ENCODE measurements at regions not wholly inside any gene's neighbourhood (a gene's known extent, or its start where the extent isn't known, plus 50 kb on each side); places are given as distances from the start of the nearest gene placed in this dataset.

DNA sequence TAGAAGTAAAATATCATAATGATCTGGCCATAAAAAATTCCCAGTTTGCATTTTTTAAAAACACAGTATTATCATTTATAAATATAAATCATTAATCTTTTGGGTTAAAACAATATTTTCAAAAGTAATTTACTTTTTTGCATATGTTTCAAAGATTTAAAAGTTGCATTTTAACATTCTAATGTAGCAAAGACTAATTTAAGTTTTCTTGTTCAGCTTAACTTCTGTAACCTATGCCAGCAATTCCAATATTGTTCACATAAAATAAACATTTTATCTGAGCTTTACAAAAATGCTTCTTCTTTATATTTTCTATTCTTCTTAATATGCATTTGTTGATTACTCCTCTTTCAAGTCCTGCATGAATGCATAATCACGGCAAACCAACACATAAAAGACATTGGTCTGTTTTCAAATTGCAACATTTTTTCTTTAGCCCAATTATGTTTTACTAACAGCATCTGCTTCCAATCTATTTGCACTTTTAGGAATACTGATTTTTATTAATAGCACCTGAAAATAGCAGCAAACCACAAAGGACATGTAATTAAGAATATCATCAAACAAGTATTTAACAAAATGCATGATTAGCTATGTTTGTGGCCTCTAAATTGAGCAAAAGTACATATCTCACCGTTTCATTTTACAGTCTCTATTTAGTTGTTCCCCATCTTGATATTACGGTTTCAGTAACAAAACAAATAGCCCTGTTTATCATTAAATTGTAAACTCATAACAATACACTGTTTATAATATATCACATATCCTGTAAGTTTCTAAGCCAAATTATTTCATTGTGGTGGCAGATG lies 286.9 kb upstream of the NFE2L3 start:
- no peak for DNase-seq

GRCh38 chr7:25868509-25868908 lies 283.5 kb upstream of the NFE2L3 start:
- no peak for DNase-seq

- DNase-seq, result no peak
These were observed 281.4 kb upstream of the NFE2L3 start for GRCh38 chr7:25870574-25870973.

- no peak for DNase-seq
These were observed 275.9 kb upstream of the NFE2L3 start for GRCh38 chr7:25876092-25876491.

- DNase-seq, result no peak
These were observed 273.9 kb upstream of the NFE2L3 start for GRCh38 chr7:25877802-25878789.

GRCh38 chr7:25879799-25880198 lies 272.2 kb upstream of the NFE2L3 start:
- DNase-seq, result no peak

- no peak for DNase-seq
These were observed 270.5 kb upstream of the NFE2L3 start for GRCh38 chr7:25881317-25882037.

DNA sequence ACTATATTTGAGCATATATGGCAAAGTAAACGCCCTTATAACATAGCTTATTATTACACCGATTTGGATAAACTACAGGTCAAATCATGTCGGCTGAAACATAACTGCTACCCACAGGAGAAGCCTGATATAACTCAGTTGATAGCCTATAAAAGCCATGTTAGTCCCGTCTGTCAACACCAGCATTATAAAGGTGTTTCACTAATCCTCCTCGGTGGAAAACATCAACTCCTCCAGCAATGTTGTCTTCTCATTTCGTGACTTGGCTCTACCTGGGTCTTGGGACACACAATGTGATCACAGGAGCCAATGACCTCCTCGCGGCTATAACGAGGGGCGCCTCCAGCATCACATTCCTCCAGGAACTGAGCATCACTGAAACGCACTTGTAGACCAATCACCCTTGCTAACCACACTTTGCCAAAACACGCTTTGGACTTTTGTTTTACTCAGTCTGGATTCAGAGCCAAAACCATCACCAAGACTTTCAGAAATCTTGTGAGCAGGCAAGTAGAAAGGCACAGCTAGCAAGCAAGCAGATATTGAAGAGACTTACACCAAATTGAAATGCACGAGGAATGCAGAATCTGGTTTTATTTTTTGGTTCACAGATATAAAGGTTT lies 269.7 kb upstream of the NFE2L3 start:
- no peak for DNase-seq

DNA sequence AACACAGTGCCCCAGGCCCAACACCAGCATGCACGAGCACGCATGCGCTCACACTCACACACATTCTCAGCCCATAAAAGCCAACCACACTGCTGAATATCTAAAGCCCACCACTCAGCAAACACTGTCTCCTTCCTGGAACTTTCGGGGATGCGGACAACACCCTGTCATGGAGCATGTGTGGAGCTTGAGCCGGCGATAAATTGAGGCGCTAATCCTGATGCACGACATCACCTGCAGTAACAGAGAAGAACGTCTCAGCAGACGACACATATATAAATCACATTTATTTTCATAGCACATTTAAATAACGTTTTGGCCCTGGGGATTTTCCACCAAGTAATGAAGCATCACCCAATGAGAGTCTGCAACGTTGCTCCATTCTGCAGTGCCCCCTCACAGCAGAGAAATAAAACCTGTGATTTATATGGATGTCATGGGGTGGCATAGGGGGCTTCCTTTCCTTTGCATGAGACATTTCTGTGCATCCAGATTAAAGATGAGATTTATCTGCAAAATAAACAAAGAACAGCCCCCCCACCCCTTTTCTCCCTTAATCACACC lies 267.7 kb upstream of the NFE2L3 start:
- no peak for DNase-seq

DNA sequence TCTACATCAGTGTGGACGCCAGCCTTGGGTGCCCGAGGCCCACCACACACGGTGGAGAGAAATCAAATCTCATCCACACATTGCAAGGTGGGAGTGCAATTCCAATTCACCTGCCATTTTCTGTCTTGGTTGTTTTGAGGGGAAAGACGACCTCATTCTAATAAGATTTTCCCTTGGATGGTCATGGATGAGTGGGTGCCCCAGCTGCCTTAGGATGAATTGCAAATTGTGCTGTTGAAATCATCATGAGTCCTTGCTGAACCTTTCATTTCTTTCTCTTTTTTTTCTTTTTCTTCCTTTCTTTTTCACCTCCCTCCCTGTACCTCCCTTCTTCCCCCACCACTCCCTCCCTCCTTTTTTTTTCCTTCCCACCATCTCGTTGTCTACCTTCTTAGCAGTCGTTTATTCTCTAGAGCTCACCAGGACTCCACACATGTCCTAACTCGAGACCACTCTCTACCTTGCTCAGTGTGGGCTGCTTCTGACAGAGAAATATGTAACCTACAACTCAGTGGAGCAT lies 266.9 kb upstream of the NFE2L3 start:
- DNase-seq, result no peak

DNA sequence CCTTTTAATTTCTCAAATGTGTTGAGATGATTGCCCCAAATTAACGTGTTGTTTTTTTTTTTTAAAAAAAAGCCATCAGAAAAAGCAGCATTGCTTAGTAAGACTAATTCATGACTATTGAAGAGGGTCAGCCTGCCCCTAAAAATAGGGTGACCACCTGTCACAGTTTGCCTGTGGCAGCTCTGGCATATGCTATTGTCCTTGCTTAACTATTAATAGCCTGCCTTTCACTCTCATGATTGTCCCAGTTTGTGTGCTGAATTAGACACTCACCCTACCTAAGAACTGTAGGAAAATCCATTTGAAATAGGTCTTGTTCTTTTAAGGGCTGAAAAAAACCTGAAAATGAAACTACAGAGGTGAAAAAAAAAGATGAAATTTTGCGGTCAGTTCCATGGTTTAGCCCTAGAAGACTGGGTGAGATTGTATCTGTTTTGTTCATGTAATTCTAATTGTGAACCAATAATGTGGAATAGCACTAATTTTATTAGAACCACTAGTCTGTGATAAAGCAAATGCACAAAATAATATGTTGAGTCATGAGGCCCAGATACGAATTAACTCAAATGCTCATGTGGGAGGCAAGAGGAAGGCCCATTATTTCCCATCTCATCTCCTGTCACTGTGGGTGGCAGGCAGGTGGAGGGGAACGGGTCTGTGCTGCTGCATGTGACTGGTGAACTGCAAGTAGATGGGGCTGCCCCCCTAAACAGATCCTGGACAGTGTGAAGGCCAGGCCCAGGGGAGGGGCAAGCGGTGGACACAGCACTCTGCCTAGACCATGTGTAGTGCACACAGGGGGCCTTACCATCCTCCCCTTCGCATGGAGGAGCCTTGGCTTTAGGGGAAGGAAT lies 265.4 kb upstream of the NFE2L3 start:
- no peak for DNase-seq

DNA sequence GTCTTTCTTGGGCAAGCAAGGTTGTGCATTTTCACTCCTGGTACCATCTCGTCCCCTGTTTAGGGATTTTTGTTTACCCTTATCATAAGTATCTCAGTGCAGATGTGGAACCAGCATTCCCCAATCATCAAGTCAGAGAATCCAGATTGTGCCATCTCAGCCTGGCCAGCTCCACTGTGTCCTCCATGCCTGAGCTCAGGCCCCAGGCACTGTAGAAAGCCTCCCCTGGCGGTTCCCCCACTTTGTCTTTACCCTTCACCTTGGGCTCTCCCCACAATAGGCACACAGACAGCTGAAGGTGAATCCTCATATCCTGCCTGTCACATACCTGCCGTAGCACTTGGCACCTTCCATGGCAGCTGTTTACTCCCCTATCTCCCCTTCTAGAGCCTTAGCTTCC lies 264.7 kb upstream of the NFE2L3 start:
- DNase-seq, result no peak

GRCh38 chr7:25887795-25888559 lies 264.0 kb upstream of the NFE2L3 start:
- no peak for DNase-seq

DNA sequence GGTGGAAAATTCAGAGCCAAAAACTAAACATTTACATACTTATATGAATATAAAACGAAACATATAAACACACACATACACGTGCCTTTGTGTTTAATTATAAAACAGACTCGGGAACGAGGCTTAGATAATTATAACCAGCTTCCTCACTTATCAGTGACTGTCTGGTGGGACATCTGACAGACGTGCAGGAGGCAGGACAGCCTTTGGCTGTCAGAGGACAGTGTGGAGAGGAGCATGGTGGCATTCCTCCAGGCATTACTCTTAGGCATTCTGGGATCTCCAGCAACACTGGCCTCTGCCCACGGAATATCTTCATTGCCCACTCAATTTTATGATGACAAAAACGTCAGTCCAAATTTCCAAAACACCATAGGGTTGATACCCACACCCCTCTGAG lies 262.2 kb upstream of the NFE2L3 start:
- DNase-seq, result no peak

DNA sequence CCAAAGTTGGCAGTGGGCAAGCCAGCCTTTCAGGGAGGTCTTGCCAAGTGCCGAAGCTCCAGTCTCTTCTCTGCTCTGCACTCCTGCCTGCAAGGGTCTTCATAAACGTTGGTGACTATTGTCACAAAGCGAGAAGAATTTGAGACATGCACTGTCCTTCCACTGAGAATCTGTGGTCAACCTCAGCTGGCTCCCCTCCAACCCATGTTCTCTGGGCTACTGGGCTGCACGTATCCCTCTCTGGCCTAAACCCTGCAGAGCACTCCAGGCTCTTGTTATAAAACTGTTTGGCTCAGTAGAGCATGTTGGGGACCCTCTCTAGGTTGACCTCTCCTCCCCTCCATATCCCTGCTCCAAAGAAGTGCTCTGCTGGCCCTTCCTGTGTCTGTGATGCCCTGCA lies 260.4 kb upstream of the NFE2L3 start:
- DNase-seq, result no peak

- no peak for DNase-seq
These were observed 258.6 kb upstream of the NFE2L3 start for GRCh38 chr7:25893436-25893835.

GRCh38 chr7:25894002-25894901 lies 257.7 kb upstream of the NFE2L3 start:
- DNase-seq, result peak; percentile 9

GRCh38 chr7:25894902-25895791 lies 256.9 kb upstream of the NFE2L3 start:
- DNase-seq, result no peak
